H9 (cell line): ENCODE measurements at regions not wholly inside any gene's neighbourhood (a gene's known extent, or its start where the extent isn't known, plus 50 kb on each side); places are given as distances from the start of the nearest gene placed in this dataset.

Source experiments
- DNase-seq: peaks from one replicate; pipeline ENCODE4 v3.0.0-alpha.2; 2017
- H2AFZ ChIP-seq: one replicate; pipeline ENCODE4 v1.6.1; 2013; ENCODE audit warnings: mild to moderate bottlenecking, low read length, control low read depth, moderate library complexity
- H2AK5ac ChIP-seq: 2 replicates; pipeline ENCODE4 v1.6.1; 2013; ENCODE audit warnings: low read length, control low read depth, mixed read lengths; ENCODE audit not compliant: insufficient read length
- H2BK120ac ChIP-seq: one replicate; pipeline ENCODE4 v1.6.1; 2013; ENCODE audit warnings: low read depth, mild to moderate bottlenecking, low read length, control low read depth, inconsistent platforms; ENCODE audit not compliant: poor library complexity, severe bottlenecking
- H2BK12ac ChIP-seq: 2 replicates; pipeline ENCODE4 v1.6.1; 2013; ENCODE audit warnings: low read length, control low read depth, mixed read lengths, low read depth; ENCODE audit not compliant: insufficient read length
- H2BK15ac ChIP-seq: 2 replicates; pipeline ENCODE4 v1.6.1; 2013; ENCODE audit warnings: low read depth, low read length, control low read depth
- H2BK20ac ChIP-seq: one replicate; pipeline ENCODE4 v1.6.1; 2013; ENCODE audit warnings: low read depth, mild to moderate bottlenecking, low read length, control low read depth, inconsistent platforms; ENCODE audit not compliant: poor library complexity, severe bottlenecking
- H2BK5ac ChIP-seq: 2 replicates; pipeline ENCODE4 v1.6.1; 2013; ENCODE audit warnings: low read length, control low read depth, mixed read lengths; ENCODE audit not compliant: insufficient read length
- H3K14ac ChIP-seq: 2 replicates; pipeline ENCODE4 v1.6.1; 2013; ENCODE audit warnings: low read length, control low read depth; ENCODE audit not compliant: insufficient read depth
- H3K18ac ChIP-seq: 2 replicates; pipeline ENCODE4 v1.6.1; 2013; ENCODE audit warnings: low read depth, mild to moderate bottlenecking, mixed read lengths, low read length, control low read depth; ENCODE audit not compliant: insufficient read length
- H3K23ac ChIP-seq: 2 replicates; pipeline ENCODE4 v1.6.1; 2013; ENCODE audit warnings: low read length, control low read depth, mixed read lengths, low read depth; ENCODE audit not compliant: insufficient read length
- H3K23me2 ChIP-seq: 2 replicates; pipeline ENCODE4 v1.6.1; 2013; ENCODE audit warnings: low read depth, mild to moderate bottlenecking, mixed read lengths, low read length, control low read depth; ENCODE audit not compliant: insufficient read length, poor library complexity, severe bottlenecking
- H3K27ac ChIP-seq: 2 replicates; pipeline ENCODE4 v1.5.1; 2013; ENCODE audit warnings: low read length, control low read depth, mixed read lengths, low read depth; ENCODE audit not compliant: insufficient read length
- H3K27me3 ChIP-seq: 2 replicates; pipeline ENCODE4 v1.6.1; 2013; ENCODE audit warnings: low read length, control low read depth, inconsistent platforms; ENCODE audit not compliant: insufficient read depth
- H3K4ac ChIP-seq: 2 replicates; pipeline ENCODE4 v1.6.1; 2013; ENCODE audit warnings: low read depth, mild to moderate bottlenecking, control low read depth, inconsistent platforms, low read length, moderate library complexity
- H3K4me1 ChIP-seq: 2 replicates; pipeline ENCODE4 v1.6.1; 2013; ENCODE audit warnings: low read length, control low read depth, inconsistent platforms; ENCODE audit not compliant: insufficient read depth
- H3K4me2 ChIP-seq: 2 replicates; pipeline ENCODE4 v1.6.1; 2013; ENCODE audit warnings: low read length, control low read depth, mixed read lengths; ENCODE audit not compliant: insufficient read length, insufficient read depth
- H3K56ac ChIP-seq: 2 replicates; pipeline ENCODE4 v1.6.1; 2013; ENCODE audit warnings: low read depth, mild to moderate bottlenecking, mixed read lengths, low read length, control low read depth; ENCODE audit not compliant: insufficient read length
- H3K79me1 ChIP-seq: 2 replicates; pipeline ENCODE4 v1.6.1; 2013; ENCODE audit warnings: low read depth, mild to moderate bottlenecking, moderate library complexity, low read length, control low read depth, inconsistent platforms; ENCODE audit not compliant: insufficient read depth, poor library complexity, severe bottlenecking
- H3K79me2 ChIP-seq: 2 replicates; pipeline ENCODE4 v1.6.1; 2013; ENCODE audit warnings: low read length, control low read depth, inconsistent platforms; ENCODE audit not compliant: insufficient read depth
- H3K9ac ChIP-seq: 2 replicates; pipeline ENCODE4 v1.6.1; 2013; ENCODE audit warnings: low read length, control low read depth, mixed read lengths; ENCODE audit not compliant: insufficient read length; ENCODE audit errors: extremely low read depth
- H3K9me3 ChIP-seq: one replicate; pipeline ENCODE4 v1.6.1; 2013; ENCODE audit warnings: low read depth, low read length, inconsistent platforms; ENCODE audit not compliant: control insufficient read depth
- H3T11ph ChIP-seq: one replicate; pipeline ENCODE4 v1.6.1; 2013; ENCODE audit warnings: mild to moderate bottlenecking, low read length, control low read depth, inconsistent platforms
- H4K20me1 ChIP-seq: one replicate; pipeline ENCODE4 v1.6.1; 2013; ENCODE audit not compliant: control insufficient read depth, insufficient read length, insufficient read depth
- H4K5ac ChIP-seq: 2 replicates; pipeline ENCODE4 v1.6.1; 2013; ENCODE audit warnings: low read depth, mild to moderate bottlenecking, mixed read lengths, low read length, control low read depth; ENCODE audit not compliant: insufficient read length
- H4K8ac ChIP-seq: replicated peaks from 2 replicates; pipeline ENCODE4 v1.6.1; 2013; ENCODE audit warnings: low read length, control low read depth, mixed read lengths, low read depth; ENCODE audit not compliant: insufficient read length
- H4K91ac ChIP-seq: 2 replicates; pipeline ENCODE4 v1.6.1; 2013; ENCODE audit warnings: low read depth, mild to moderate bottlenecking, moderate library complexity, mixed read lengths, low read length, control low read depth; ENCODE audit not compliant: insufficient read length
- H3K27ac Mint-ChIP-seq, 3 experiments: 2 replicates in 2 of 3; 3 replicates in 1 of 3; pipeline ENCODE4 v1.8.0; 2020 to 2021; ENCODE audit warnings: mixed read lengths in 3 of 3, mild to moderate bottlenecking in 1 of 3, moderate library complexity in 1 of 3
- H3K27me3 Mint-ChIP-seq: 2 replicates; pipeline ENCODE4 v1.8.0; 2021; ENCODE audit warnings: low read depth, mild to moderate bottlenecking, moderate library complexity, mixed read lengths
- H3K36me3 Mint-ChIP-seq, 3 experiments: 2 replicates in 2 of 3; 3 replicates in 1 of 3; pipeline ENCODE4 v1.8.0; 2020 to 2021; ENCODE audit warnings: low read depth in 3 of 3, mixed read lengths in 3 of 3; ENCODE audit not compliant: insufficient read depth in 1 of 3
- H3K4me1 Mint-ChIP-seq, 2 experiments: 2 replicates each; pipeline ENCODE4 v1.8.0; 2020; ENCODE audit warnings: mixed read lengths in 2 of 2
- H3K4me3 Mint-ChIP-seq, 2 experiments: 2 replicates in 1 of 2; 3 replicates in 1 of 2; pipeline ENCODE4 v1.8.0; 2020 to 2021; ENCODE audit warnings: mild to moderate bottlenecking in 2 of 2, mixed read lengths in 2 of 2, moderate library complexity in 1 of 2
- H3K9me3 Mint-ChIP-seq, 2 experiments: 2 replicates in 1 of 2; 3 replicates in 1 of 2; pipeline ENCODE4 v1.8.0; 2020; ENCODE audit warnings: mild to moderate bottlenecking in 2 of 2, mixed read lengths in 2 of 2, moderate library complexity in 1 of 2
- CTCF ChIP-seq: fragments of 200-600 bp; sonication (generic); conservative IDR thresholded peaks from 3 replicates; pipeline ENCODE4 v1.8.0; 2021; ENCODE audit warnings: antibody characterized with exemption, mild to moderate bottlenecking
- WGBS: extraction: QIAGEN DNeasy Blood & Tissue Kit; methylation state at CpG from one replicate; pipeline ENCODE4 v1.1.7; 2013; ENCODE audit warnings: missing lambda C conversion rate, low lambda C conversion rate, mixed read lengths; ENCODE audit not compliant: insufficient read length; ENCODE audit errors: extremely low coverage; 5-methylcytosine and 5-hydroxymethylcytosine counted together

DNA sequence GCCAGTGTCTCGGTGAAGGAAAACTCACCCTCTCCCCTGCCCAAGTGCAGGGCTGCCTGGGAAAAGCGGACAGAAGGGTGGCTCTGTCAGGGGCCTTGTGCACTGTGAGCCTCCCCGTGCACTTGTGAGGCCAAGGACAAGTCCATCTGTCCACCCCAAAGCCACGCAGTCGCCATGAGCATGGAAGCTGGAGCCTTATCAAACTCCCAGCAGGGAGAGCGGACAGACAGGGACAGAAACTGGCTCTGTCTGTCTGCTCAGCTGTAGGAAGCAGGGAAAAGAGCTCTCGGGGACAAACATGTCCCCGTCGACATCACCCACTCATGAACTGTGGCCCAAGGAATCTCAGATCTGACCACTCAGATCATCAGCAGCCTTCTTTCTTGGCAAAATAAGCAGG, 1385.4 kb downstream of the TBC1D22A start:
- H3K4ac ChIP-seq, result no peak overlapping the region
- no peak overlapping the region for H2BK15ac ChIP-seq
- no peaks in the 10 kb centered on the region for H3K79me1 ChIP-seq
- Mint-ChIP-seq H3K27me3 (peaks cover 62% of the 10 kb centered on the region), H3K4me1 (peaks cover 20 to 30% of the 10 kb centered on the region in 2 experiments), H3K36me3 (no peaks in the 10 kb centered on the region; a peak in 1 of 7 replicates), H3K9me3 (peaks cover 0 to 7% of the 10 kb centered on the region in 2 experiments; a peak in 2 of 5 replicates), H3K4me3 (no peak overlapping the region), H3K27ac (no peak overlapping the region)
- H3K9me3 ChIP-seq, result no peaks in the 10 kb centered on the region
- H4K20me1 ChIP-seq, result peaks cover 4% of the 10 kb centered on the region
- no peak overlapping the region for H2AFZ ChIP-seq
- no peak overlapping the region for H4K91ac ChIP-seq
- H4K5ac ChIP-seq, result no peak overlapping the region
- H2AK5ac ChIP-seq, result no peak overlapping the region
- no peak overlapping the region for H2BK120ac ChIP-seq
- no peak overlapping the region for H2BK12ac ChIP-seq
- H3T11ph ChIP-seq, result no peak overlapping the region
- no peak overlapping the region for H2BK5ac ChIP-seq
- no peak overlapping the region for H3K14ac ChIP-seq
- no peak overlapping the region for H3K27ac ChIP-seq
- TF ChIP-seq CTCF, result no peak
- no peaks in the 10 kb centered on the region for H3K23me2 ChIP-seq
- no peak overlapping the region for H4K8ac ChIP-seq
- peaks cover 5% of the 10 kb centered on the region; the same call in 1 of the 2 replicates for H3K4me1 ChIP-seq
- H3K27me3 ChIP-seq, result no peaks in the 10 kb centered on the region
- no peak overlapping the region for H2BK20ac ChIP-seq
- H3K9ac ChIP-seq, result no peak overlapping the region
- H3K23ac ChIP-seq, result no peak overlapping the region
- no CpG with 5 or more reads among the region's 9 CpGs for WGBS
- no peak overlapping the region for H3K4me2 ChIP-seq
- no peaks in the 10 kb centered on the region for H3K79me2 ChIP-seq
- H3K18ac ChIP-seq, result no peak overlapping the region
- H3K56ac ChIP-seq, result no peak overlapping the region
- DNase-seq, result no peak
